Mammary epithelial cell (primary cell): ENCODE measurements at regions not wholly inside any gene's neighbourhood (a gene's known extent, or its start where the extent isn't known, plus 50 kb on each side); places are given as distances from the start of the nearest gene placed in this dataset.

ENCODE experiments used
- EZH2 ChIP-seq: IDR thresholded peaks from 2 replicates; pipeline ENCODE4 v1.6.1; 2012; ENCODE audit warnings: low read length, inconsistent platforms, borderline replicate concordance
- TF ChIP-seq, protein P1 (sequence below), 2 donors: IDR thresholded peaks in 1 of 2; conservative IDR thresholded peaks in 1 of 2; 2 replicates each; pipeline ENCODE4 v1.5.1; 2011 to 2012; ENCODE audit warnings: inconsistent platforms in 2 of 2, low read length in 2 of 2, mild to moderate bottlenecking in 2 of 2, control low read depth in 1 of 2, low read depth in 1 of 2; ENCODE audit not compliant: insufficient read depth in 1 of 2; ENCODE audit errors: extremely low read depth in 1 of 2

DNA sequence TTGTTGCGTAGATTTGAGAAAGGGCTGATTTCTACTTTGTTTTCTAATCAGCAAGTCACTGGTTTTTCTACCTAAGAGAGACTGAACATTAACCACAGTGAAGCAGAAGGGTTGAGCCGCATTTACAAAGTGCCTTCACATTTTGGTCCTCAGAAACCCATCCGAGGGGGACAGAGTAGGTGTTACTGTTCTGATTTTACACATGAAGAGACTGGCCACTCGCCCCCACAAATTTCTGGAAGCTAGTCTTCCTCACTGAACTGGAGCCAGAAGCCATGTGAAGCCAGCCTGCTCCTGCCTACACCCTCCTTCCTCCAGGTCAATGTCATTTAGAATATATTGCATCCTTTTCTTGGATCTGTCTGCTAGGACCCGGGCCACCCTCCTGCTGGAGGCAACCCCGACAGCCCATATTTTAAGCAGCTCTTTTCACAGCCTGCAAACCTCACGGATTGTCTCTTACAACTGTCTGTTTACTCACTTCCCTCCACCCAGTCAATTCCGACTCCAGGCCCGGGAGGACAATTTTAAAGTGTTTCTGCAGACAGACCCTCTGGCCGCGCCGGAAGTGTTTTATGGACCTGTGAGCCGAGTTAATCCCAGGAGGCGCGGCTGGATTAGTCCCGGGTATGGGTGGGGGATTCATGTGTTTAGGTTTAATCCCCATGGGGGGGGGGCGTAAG is 73.2 kb upstream of the BCOR start:
- peak; percentile 23 for TF ChIP-seq EZH2
- TF ChIP-seq, protein P1, sequence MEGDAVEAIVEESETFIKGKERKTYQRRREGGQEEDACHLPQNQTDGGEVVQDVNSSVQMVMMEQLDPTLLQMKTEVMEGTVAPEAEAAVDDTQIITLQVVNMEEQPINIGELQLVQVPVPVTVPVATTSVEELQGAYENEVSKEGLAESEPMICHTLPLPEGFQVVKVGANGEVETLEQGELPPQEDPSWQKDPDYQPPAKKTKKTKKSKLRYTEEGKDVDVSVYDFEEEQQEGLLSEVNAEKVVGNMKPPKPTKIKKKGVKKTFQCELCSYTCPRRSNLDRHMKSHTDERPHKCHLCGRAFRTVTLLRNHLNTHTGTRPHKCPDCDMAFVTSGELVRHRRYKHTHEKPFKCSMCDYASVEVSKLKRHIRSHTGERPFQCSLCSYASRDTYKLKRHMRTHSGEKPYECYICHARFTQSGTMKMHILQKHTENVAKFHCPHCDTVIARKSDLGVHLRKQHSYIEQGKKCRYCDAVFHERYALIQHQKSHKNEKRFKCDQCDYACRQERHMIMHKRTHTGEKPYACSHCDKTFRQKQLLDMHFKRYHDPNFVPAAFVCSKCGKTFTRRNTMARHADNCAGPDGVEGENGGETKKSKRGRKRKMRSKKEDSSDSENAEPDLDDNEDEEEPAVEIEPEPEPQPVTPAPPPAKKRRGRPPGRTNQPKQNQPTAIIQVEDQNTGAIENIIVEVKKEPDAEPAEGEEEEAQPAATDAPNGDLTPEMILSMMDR (conservative IDR thresholded peaks at IDR 0.05 in 1 of 2, IDR thresholded peaks at IDR 0.05 in 1 of 2; ENCODE audit: extremely low read depth in 1 of 2, insufficient read depth in 1 of 2, low read depth in 1 of 2, low read length in 2 of 2): no peak
